ENCODE measurements at regions not wholly inside any gene's neighbourhood (a gene's known extent, or its start where the extent isn't known, plus 50 kb on each side); places are given as distances from the start of the nearest gene placed in this dataset.

- TF ChIP-seq CTCF (conservative IDR thresholded peaks at IDR 0.05): no peak
- no peak overlapping the region; the same call in 1 of the 2 replicates for H3K27ac ChIP-seq
Measured at GRCh38 chr2:41907771-41908207, 140.0 kb upstream of the PKDCC start.

- no peak overlapping the region for H3K27ac ChIP-seq
- no peak for TF ChIP-seq CTCF (conservative IDR thresholded peaks at IDR 0.05)
Measured at GRCh38 chr2:41908349-41908748, 139.5 kb upstream of the PKDCC start.

- no peak overlapping the region for H3K27ac ChIP-seq
Measured at GRCh38 chr2:41909584-41909983, 138.2 kb upstream of the PKDCC start.

GRCh38 chr2:41910126-41910525 lies 137.7 kb upstream of the PKDCC start:
- TF ChIP-seq CTCF (conservative IDR thresholded peaks at IDR 0.05): no peak
- H3K27ac ChIP-seq: no peak overlapping the region

More at GRCh38 chr2:41909584-41909983, 138.2 kb upstream of the PKDCC start:
- TF ChIP-seq CTCF (conservative IDR thresholded peaks at IDR 0.05): no peak

GRCh38 chr2:41911033-41911432 lies 136.8 kb upstream of the PKDCC start:
- TF ChIP-seq CTCF (conservative IDR thresholded peaks at IDR 0.05): no peak
- H3K27ac ChIP-seq: no peak overlapping the region

GRCh38 chr2:41912337-41912736 lies 135.5 kb upstream of the PKDCC start:
- TF ChIP-seq CTCF (conservative IDR thresholded peaks at IDR 0.05): no peak
- no peak overlapping the region for H3K27ac ChIP-seq

- no peak overlapping the region for H3K27ac ChIP-seq
- TF ChIP-seq CTCF (conservative IDR thresholded peaks at IDR 0.05): no peak
Measured at GRCh38 chr2:41912776-41913175, 135.0 kb upstream of the PKDCC start.

- H3K27ac ChIP-seq: no peak overlapping the region
- TF ChIP-seq CTCF (conservative IDR thresholded peaks at IDR 0.05): no peak
Measured at GRCh38 chr2:41913311-41913710, 134.5 kb upstream of the PKDCC start.

Data from VCaP (cell line).